Effector memory CD4-positive, alpha-beta T cell (primary cell): ENCODE measurements at regions not wholly inside any gene's neighbourhood (a gene's known extent, or its start where the extent isn't known, plus 50 kb on each side); places are given as distances from the start of the nearest gene placed in this dataset.

Experiments used
- DNase-seq, 3 donors: peaks; one replicate each; pipeline ENCODE4 v3.0.0-alpha.2; 2020
- H3K27ac ChIP-seq: 2 replicates; pipeline ENCODE4 v1.7.0; 2013; ENCODE audit warnings: mild to moderate bottlenecking, low read length, moderate library complexity; ENCODE audit not compliant: insufficient read depth, poor library complexity, severe bottlenecking
- H3K27me3 ChIP-seq: replicated peaks from 2 replicates; pipeline ENCODE4 v1.7.0; 2013; ENCODE audit warnings: mild to moderate bottlenecking, low read length; ENCODE audit not compliant: insufficient read depth, control insufficient read depth, poor library complexity, severe bottlenecking
- H3K36me3 ChIP-seq: 2 replicates; pipeline ENCODE4 v1.7.0; 2013; ENCODE audit warnings: mild to moderate bottlenecking, low read length, moderate library complexity; ENCODE audit not compliant: control insufficient read depth, insufficient read depth
- H3K4me1 ChIP-seq: 2 replicates; pipeline ENCODE4 v1.7.0; 2013; ENCODE audit warnings: low read length, mild to moderate bottlenecking; ENCODE audit not compliant: control insufficient read depth, insufficient read depth, poor library complexity, severe bottlenecking
- H3K4me3 ChIP-seq: 2 replicates; pipeline ENCODE4 v1.7.0; 2013; ENCODE audit warnings: low read length, low read depth, mild to moderate bottlenecking; ENCODE audit not compliant: insufficient read depth, poor library complexity, severe bottlenecking
- H3K9me3 ChIP-seq: 2 replicates; pipeline ENCODE4 v1.7.0; 2013; ENCODE audit warnings: mild to moderate bottlenecking, low read length, moderate library complexity; ENCODE audit not compliant: control insufficient read depth

GRCh38 chr10:33731322-33731721 is 396.9 kb upstream of the NRP1 start:
- no peaks in the 10 kb centered on the region for H3K27me3 ChIP-seq
- H3K4me3 ChIP-seq, result no peak overlapping the region
- DNase-seq, result no peak
- no peak overlapping the region for H3K27ac ChIP-seq
- no peaks in the 10 kb centered on the region for H3K4me1 ChIP-seq
- no peaks in the 10 kb centered on the region for H3K36me3 ChIP-seq
- no peaks in the 10 kb centered on the region for H3K9me3 ChIP-seq

DNA sequence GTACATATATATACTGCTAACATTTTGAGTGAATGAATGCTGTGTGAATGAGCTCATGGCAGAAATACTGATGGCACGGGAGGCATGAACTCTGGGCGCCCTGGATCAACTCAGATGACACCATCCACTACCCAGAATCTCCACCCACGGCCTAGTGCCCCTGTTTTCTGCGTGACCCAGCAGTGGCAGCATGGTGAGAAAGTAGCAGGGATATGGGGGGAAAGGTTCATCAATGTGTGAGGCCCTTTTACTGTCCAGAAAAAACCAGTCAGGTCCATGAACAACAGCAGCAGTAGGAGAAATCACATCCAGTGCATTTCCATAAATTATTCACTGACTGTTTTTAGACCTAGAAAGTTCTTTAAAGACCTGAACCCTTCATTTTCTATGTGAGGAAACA is 391.0 kb upstream of the NRP1 start:
- Histone ChIP-seq H3K27ac (no peak overlapping the region), H3K9me3 (no peaks in the 10 kb centered on the region), H3K4me3 (no peak overlapping the region), H3K36me3 (no peaks in the 10 kb centered on the region), H3K4me1 (no peaks in the 10 kb centered on the region), H3K27me3 (no peaks in the 10 kb centered on the region)
- no peak for DNase-seq

GRCh38 chr10:33723181-33723580 is 388.7 kb upstream of the NRP1 start:
- no peak for DNase-seq
- H3K27me3 ChIP-seq, result no peaks in the 10 kb centered on the region

GRCh38 chr10:33722067-33722466 is 387.6 kb upstream of the NRP1 start:
- H3K4me1 ChIP-seq, result no peaks in the 10 kb centered on the region
- H3K4me3 ChIP-seq, result no peak overlapping the region
- no peak for DNase-seq
- H3K27ac ChIP-seq, result no peak overlapping the region
- no peaks in the 10 kb centered on the region for H3K9me3 ChIP-seq
- H3K36me3 ChIP-seq, result no peaks in the 10 kb centered on the region
- no peaks in the 10 kb centered on the region for H3K27me3 ChIP-seq

More at GRCh38 chr10:33723181-33723580, 388.7 kb upstream of the NRP1 start:
- no peaks in the 10 kb centered on the region for H3K4me1 ChIP-seq
- no peaks in the 10 kb centered on the region for H3K36me3 ChIP-seq
- no peaks in the 10 kb centered on the region for H3K9me3 ChIP-seq
- H3K4me3 ChIP-seq, result no peak overlapping the region
- no peak overlapping the region for H3K27ac ChIP-seq

- Histone ChIP-seq H3K27me3 (no peaks in the 10 kb centered on the region), H3K36me3 (no peaks in the 10 kb centered on the region), H3K9me3 (no peaks in the 10 kb centered on the region), H3K27ac (no peak overlapping the region), H3K4me1 (no peaks in the 10 kb centered on the region), H3K4me3 (no peak overlapping the region)
- DNase-seq, result no peak
Measured at GRCh38 chr10:33721509-33721908, 387.0 kb upstream of the NRP1 start.

DNA sequence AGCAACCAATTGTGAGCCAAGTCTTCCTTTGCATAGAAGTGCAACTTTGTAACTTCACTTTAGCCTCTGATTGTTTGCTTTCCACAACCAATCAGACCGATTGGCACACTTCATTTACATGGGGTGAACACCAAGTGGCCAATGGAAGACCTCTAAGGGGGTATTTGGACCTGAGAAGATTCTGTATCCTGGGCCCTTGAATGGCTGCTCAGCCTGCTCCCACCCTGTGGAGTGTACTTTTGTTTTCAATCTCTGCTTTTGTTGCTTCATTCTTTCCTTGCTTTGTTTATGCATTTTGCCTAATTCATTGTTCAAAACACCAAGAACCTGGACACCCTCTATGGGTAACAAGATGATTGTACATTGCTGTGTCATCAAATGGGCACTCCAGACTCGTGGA is 385.7 kb upstream of the NRP1 start:
- H3K27me3 ChIP-seq, result no peaks in the 10 kb centered on the region
- no peak overlapping the region for H3K4me3 ChIP-seq
- H3K9me3 ChIP-seq, result no peaks in the 10 kb centered on the region
- no peak for DNase-seq
- H3K4me1 ChIP-seq, result no peaks in the 10 kb centered on the region
- no peaks in the 10 kb centered on the region for H3K36me3 ChIP-seq
- H3K27ac ChIP-seq, result no peak overlapping the region

DNA sequence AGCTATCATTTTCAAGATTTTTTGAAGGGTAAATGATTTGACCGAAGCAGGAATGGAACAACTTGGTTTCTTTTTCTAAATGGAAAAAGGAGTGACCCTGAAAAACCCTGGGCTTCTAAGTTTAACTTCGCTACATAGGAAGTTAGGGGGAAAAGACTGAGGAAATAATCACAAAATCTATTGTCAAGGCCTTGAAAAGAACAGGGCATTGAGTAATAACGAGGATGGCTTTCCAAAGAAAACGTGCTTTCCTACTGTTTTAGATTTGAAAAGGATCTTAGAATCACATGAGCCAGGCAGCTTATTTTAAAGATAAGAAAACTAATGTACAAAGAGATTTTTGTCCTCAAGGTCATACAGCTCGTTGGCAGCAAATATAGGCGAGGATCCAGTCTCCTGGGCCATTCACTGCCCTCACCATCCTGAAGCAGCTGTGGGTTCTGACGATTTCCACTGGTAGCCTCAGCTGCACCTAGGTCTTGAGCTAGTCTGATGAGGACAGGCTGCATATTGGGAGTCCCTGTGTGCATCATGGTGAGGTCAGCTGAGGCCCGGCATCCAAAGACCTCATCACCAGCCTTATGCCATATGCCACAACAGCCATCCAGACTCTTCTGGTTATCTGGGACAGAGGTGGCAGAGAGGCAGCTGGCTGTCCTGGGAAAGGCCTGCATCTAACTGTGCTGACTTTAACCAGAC is 384.7 kb upstream of the NRP1 start:
- no peak for DNase-seq
- Histone ChIP-seq H3K9me3 (no peaks in the 10 kb centered on the region), H3K27ac (no peak overlapping the region), H3K27me3 (no peaks in the 10 kb centered on the region), H3K4me1 (no peaks in the 10 kb centered on the region), H3K36me3 (no peaks in the 10 kb centered on the region), H3K4me3 (no peak overlapping the region)

DNA sequence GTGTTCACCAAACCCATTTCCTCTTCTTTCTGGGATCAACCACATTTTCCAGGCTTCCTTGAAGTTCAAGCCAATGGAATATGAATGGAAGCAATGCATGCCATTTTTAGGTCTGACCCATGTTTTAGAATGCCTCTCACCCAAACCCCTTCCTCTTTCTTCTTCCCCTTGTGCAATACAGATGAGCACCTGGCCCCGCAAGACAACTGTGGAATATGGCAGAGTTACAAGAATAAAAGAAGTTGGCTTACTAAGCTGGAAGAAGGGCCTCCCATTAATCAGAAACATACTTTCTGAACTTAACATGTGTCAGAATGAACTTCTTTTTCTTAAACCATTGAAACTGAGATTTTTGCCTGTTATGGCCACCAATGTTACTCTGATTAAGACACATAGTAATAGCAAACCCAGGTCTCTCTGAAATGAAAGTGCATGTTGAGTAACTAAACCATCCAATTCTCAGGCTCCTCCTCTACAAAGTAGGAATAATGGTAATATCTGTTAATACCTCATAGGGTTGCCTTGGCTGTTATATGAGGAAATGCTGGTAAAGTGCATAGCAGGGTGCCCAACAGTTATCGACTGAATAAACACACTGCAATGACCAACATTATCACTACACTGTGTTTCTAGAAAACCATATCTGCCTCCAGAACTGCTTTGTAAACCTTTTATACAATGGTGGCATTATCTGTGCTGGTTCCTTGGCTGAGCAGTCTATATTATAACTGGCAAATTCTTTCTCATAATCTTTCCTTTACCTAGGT is 382.2 kb upstream of the NRP1 start:
- DNase-seq, result no peak
- Histone ChIP-seq H3K4me3 (no peak overlapping the region), H3K9me3 (no peaks in the 10 kb centered on the region), H3K27me3 (no peaks in the 10 kb centered on the region), H3K36me3 (no peaks in the 10 kb centered on the region), H3K4me1 (no peaks in the 10 kb centered on the region), H3K27ac (no peak overlapping the region)

DNA sequence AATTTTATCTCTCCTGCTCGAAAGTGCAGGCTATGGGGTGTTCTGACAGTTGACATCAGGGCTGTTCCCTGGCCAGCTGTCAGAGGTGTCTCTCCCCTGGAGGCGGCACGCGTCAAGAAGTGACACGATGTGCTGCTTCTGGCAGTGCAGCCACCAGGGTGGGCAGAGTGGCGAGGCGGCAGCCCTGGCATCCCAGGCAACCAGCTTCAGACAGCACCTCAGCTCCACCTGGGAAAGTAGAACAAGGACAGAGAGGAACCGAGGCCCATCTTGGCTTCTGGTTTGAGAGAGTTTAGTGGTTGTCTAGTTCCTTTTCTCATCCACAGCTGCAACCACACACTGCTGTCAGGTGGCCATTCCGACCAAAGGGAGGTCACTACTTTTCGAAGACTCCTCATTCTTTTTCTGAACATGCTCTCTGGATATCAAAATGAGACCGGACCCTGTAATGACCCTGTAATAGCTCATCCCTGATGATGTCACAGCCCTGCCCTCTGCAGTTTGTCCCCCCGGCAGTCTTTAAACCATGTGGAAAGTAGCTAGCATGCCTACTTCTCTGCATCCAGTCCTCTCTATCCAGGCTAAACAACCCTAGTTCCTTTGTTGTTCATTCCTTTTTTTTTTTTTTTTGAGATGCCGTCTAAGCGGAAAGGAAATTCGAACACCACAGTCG is 381.0 kb upstream of the NRP1 start:
- H3K4me1 ChIP-seq, result no peaks in the 10 kb centered on the region
- H3K36me3 ChIP-seq, result no peaks in the 10 kb centered on the region
- H3K4me3 ChIP-seq, result no peak overlapping the region
- no peak for DNase-seq
- H3K27me3 ChIP-seq, result no peaks in the 10 kb centered on the region
- H3K27ac ChIP-seq, result no peak overlapping the region
- H3K9me3 ChIP-seq, result no peaks in the 10 kb centered on the region

GRCh38 chr10:33712825-33713224 is 378.4 kb upstream of the NRP1 start:
- no peak overlapping the region for H3K27ac ChIP-seq
- no peak for DNase-seq
- no peak overlapping the region for H3K4me3 ChIP-seq
- H3K4me1 ChIP-seq, result no peaks in the 10 kb centered on the region
- no peaks in the 10 kb centered on the region for H3K36me3 ChIP-seq
- H3K27me3 ChIP-seq, result no peaks in the 10 kb centered on the region
- H3K9me3 ChIP-seq, result no peaks in the 10 kb centered on the region
